Fibroblast of pulmonary artery (primary cell): ENCODE measurements at regions not wholly inside any gene's neighbourhood (a gene's known extent, or its start where the extent isn't known, plus 50 kb on each side); places are given as distances from the start of the nearest gene placed in this dataset.

Source experiments
- DNase-seq: peaks from one replicate; pipeline ENCODE4 v3.0.0-alpha.2; 2010; ENCODE audit warnings: low read depth
- H3K4me3 ChIP-seq: replicated peaks from 2 replicates; pipeline ENCODE4 v1.5.1; 2011; ENCODE audit warnings: low read depth, mild to moderate bottlenecking, control low read depth, low read length, moderate library complexity
- TF ChIP-seq, protein P1 (sequence below): IDR thresholded peaks from 2 replicates; pipeline ENCODE4 v1.5.1; 2011; ENCODE audit warnings: mild to moderate bottlenecking, control low read depth, low read length, inconsistent platforms; ENCODE audit errors: missing control alignments

DNA sequence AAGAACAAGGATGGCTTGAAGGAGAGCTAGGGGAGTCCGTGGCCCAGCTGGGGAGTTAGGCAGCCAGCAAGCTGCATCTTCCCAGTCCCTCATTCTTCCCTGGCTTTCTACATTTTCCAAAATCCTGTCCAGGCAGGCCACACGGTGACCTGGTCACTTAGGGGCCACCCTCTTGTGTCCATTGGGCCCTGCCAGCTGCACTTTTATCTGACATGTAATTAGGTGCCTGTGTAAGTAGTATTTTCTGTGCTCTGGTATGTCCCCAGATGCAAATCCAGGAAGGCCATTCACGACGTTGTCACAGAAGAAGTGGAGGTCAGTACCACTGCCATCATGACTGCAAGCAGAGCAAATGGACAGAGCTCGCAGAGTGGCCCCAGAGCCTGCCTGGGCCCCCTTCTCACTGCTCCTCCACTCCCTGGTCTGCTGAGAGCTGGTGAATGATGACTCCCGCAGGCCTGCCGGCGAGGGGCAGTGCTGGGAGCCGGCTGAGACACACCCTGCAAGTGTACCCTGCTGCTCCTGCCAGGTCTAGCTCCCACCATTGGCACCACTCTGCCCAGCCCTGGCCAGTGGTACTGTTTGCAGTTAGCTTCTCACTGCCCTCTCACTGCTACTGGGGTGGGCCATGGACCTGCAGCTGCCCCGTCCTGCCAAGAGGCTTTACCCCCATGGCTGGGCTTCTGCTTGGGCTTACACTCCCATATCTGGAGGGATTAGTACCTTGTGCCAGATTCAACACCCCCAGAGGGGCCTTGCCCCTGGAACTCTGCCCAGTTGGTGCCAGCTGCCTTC is 98.2 kb downstream of the GLRX3 start:
- TF ChIP-seq, protein P1, sequence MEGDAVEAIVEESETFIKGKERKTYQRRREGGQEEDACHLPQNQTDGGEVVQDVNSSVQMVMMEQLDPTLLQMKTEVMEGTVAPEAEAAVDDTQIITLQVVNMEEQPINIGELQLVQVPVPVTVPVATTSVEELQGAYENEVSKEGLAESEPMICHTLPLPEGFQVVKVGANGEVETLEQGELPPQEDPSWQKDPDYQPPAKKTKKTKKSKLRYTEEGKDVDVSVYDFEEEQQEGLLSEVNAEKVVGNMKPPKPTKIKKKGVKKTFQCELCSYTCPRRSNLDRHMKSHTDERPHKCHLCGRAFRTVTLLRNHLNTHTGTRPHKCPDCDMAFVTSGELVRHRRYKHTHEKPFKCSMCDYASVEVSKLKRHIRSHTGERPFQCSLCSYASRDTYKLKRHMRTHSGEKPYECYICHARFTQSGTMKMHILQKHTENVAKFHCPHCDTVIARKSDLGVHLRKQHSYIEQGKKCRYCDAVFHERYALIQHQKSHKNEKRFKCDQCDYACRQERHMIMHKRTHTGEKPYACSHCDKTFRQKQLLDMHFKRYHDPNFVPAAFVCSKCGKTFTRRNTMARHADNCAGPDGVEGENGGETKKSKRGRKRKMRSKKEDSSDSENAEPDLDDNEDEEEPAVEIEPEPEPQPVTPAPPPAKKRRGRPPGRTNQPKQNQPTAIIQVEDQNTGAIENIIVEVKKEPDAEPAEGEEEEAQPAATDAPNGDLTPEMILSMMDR: no peak
- no peak overlapping the region for H3K4me3 ChIP-seq
- no peak for DNase-seq

DNA sequence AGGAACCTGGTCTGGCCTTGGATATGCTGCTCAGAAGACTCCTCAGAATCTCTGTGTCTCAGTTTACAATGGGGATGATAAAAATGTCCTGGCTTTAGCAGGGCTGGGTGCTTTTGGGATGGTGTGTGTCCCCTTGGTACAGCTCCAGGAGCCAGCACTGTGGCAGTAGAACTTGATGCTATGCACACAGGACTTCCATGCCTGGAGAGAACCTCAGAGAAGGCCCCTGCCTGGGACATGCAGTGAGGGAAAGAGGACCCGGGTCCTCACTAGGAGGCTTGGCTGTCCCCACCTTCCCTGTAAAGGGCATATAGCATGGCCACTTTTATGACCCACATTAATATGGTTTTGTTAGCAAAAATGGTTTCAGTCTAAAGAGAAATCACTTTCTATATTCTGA is 100.5 kb downstream of the GLRX3 start:
- TF ChIP-seq, protein P1: no peak
- H3K4me3 ChIP-seq: no peak overlapping the region
- DNase-seq: no peak

DNA sequence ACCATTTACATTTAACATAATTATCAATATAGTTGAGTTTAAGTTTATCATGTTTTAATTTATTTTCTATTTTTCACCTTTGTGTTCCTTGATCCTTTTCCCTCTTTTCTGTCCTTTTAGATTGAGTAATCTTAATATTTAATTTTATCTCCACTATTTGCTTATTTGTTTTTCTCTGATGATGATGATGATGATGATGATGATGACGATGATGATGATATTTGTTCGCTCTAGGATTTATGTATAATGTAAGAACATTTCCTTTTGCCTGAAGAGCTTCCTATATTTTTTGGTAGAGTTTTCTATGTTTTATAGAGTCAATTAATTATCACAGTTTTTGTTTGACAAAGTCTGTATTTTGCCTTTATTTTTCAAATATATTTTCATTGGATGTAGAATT is 104.2 kb downstream of the GLRX3 start:
- no peak overlapping the region for H3K4me3 ChIP-seq
- DNase-seq: no peak
- TF ChIP-seq, protein P1: no peak

DNA sequence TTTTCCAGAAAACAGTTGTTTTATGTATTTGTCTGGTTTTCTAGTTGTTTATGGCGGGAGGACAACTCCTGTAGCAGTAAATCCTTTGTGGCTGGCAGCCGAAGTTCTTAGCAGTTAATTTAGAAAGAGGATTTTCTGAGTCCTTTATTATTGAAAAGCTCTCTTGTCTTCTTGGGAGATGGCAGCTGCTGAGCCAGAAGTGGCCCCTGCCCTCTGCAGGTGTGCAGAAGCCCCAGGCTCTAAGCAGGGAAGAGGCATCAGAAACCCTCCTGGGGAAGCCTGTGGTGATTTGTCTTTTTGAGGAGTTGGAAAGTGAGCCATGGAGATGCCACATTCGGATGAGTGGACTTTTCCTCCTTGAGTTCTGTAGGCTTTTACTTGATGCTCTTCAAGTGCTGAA is 106.3 kb downstream of the GLRX3 start:
- TF ChIP-seq, protein P1: no peak
- no peak overlapping the region for H3K4me3 ChIP-seq
- no peak for DNase-seq

DNA sequence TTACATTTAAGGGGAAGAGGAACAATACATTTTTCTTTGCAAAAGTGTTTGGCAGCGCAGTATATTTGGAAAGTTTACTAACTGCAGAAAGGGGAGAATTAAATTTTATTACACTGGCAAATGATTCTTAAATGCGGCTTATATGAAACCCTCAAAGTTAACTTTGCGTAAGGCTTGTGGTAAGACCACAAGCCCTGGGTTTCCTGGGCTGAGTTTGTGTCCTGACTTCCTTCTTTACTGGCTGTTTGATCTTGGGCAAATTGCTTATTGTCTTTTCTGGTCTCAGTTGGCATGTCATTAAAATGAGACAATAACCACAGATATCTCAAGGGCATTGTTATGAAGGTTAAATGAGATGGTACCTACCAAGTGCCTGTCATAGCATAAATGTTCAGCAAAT is 106.8 kb downstream of the GLRX3 start:
- H3K4me3 ChIP-seq: no peak overlapping the region
- TF ChIP-seq, protein P1: no peak
- DNase-seq: no peak

DNA sequence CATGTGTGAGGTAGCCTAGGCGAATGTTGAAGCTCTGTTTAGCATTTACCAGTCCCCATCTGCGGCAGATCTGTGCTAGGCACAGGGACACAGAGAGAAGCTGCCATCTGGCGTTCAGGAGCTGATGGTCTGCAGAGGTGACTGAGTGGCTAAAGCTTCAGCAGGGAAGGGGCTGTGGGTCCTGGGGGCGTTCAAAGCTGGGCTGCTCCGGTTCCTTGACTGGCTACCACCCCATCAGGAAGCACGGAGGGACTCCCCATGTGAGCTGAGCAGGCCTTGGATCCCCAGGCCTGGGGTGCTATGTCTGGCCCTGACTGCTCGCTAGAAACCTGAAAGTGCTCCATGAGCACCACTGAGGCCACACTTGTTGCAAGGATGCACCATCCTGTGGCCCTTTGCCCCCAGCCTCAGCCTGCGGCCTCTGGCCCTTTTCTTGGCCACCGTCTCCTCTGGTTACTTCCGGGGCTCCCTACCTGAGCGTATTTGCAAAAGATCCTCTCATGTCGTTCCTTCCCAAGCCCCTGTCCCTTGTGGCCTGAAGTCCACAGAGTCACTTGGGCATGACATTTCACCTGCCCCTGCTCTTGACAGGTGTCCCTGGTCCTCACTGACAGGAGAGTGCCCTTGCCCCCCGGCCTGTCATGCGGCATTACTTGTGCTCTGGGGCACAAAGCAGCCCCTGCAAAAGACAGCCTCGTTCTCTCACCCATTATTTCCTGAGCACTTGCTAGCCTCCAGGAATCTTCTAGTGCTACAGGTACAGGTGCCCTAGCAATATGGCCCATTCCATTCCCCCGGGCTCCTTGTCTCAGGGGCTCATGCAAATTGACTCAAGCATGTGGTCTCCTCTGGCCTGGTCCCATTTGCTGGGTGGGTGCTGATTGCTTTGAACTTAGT is 108.1 kb downstream of the GLRX3 start:
- no peak overlapping the region for H3K4me3 ChIP-seq
- TF ChIP-seq, protein P1: no peak
- no peak for DNase-seq
